ENCODE measurements at regions not wholly inside any gene's neighbourhood (a gene's known extent, or its start where the extent isn't known, plus 50 kb on each side); places are given as distances from the start of the nearest gene placed in this dataset.

DNA sequence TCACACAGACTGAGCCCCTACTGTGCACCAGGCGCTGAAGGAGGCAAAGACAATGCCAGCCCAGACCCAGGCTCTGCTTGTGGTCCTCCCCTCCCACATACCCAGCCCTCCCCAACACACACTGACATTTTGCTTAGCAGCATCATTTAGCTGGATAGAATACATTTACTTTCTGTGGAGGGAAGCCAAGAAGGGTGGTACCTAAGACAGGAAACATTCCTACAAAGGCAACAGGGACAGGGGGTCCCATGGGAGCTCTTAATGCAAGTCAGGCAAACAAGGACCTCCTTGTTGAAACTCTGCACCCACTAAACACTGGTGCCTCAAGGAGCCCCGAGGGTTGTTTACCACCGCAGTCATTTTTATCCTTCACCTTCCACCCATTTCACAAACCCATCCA, 77.0 kb upstream of the ZNF507 start:
- TF ChIP-seq, protein P1, sequence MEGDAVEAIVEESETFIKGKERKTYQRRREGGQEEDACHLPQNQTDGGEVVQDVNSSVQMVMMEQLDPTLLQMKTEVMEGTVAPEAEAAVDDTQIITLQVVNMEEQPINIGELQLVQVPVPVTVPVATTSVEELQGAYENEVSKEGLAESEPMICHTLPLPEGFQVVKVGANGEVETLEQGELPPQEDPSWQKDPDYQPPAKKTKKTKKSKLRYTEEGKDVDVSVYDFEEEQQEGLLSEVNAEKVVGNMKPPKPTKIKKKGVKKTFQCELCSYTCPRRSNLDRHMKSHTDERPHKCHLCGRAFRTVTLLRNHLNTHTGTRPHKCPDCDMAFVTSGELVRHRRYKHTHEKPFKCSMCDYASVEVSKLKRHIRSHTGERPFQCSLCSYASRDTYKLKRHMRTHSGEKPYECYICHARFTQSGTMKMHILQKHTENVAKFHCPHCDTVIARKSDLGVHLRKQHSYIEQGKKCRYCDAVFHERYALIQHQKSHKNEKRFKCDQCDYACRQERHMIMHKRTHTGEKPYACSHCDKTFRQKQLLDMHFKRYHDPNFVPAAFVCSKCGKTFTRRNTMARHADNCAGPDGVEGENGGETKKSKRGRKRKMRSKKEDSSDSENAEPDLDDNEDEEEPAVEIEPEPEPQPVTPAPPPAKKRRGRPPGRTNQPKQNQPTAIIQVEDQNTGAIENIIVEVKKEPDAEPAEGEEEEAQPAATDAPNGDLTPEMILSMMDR (IDR thresholded peaks at IDR 0.05; ENCODE audit: low read depth, low read length, poor library complexity, severe bottlenecking), result no peak
- TF ChIP-seq EZH2phosphoT487 (IDR thresholded peaks at IDR 0.05; ENCODE audit: borderline replicate concordance, low read length), result no peak
